Activated T-cell treated with anti-CD3 and anti-CD28 coated beads for 24 hours (primary cell): ENCODE measurements at regions not wholly inside any gene's neighbourhood (a gene's known extent, or its start where the extent isn't known, plus 50 kb on each side); places are given as distances from the start of the nearest gene placed in this dataset.
"Not testable (repeated sequence)": the region's sequence is repeated elsewhere in the genome, so short reads cannot be mapped to it uniquely, and the experiment has no call there.

ENCODE experiments used
- DNase-seq: peaks from one replicate; pipeline ENCODE4 v3.0.0-alpha.2; 2020; ENCODE audit warnings: low read depth

- no peak for DNase-seq
Measured at GRCh38 chr6:121760745-121761144, 325.3 kb downstream of the GJA1 start.

- DNase-seq: no peak
Measured at GRCh38 chr6:121764493-121764892, 329.0 kb downstream of the GJA1 start.

GRCh38 chr6:121765060-121765459 lies 329.6 kb downstream of the GJA1 start:
- DNase-seq: no peak

- DNase-seq: no peak
Measured at GRCh38 chr6:121767211-121767610, 331.8 kb downstream of the GJA1 start.

- no peak for DNase-seq
Measured at GRCh38 chr6:121770943-121771342, 335.5 kb downstream of the GJA1 start.

GRCh38 chr6:121771937-121772720 lies 336.7 kb downstream of the GJA1 start:
- no peak for DNase-seq

- DNase-seq: no peak
Measured at GRCh38 chr6:121776054-121776453, 340.6 kb downstream of the GJA1 start.

- DNase-seq: no peak
Measured at GRCh38 chr6:121780325-121781321, 345.2 kb downstream of the GJA1 start.

- no peak for DNase-seq
Measured at GRCh38 chr6:121791396-121792315, 356.2 kb downstream of the GJA1 start.

- DNase-seq: no peak
Measured at GRCh38 chr6:121794630-121795029, 359.2 kb downstream of the GJA1 start.

- not testable (repeated sequence) for DNase-seq
Measured at GRCh38 chr6:121797598-121797997, 362.2 kb downstream of the GJA1 start.

GRCh38 chr6:121798126-121798525 lies 362.7 kb downstream of the GJA1 start:
- not testable (repeated sequence) for DNase-seq

- no peak for DNase-seq
Measured at GRCh38 chr6:121799574-121799973, 364.1 kb downstream of the GJA1 start.

GRCh38 chr6:121800047-121800446 lies 364.6 kb downstream of the GJA1 start:
- DNase-seq: no peak

GRCh38 chr6:121806116-121806515 lies 370.7 kb downstream of the GJA1 start:
- no peak for DNase-seq

GRCh38 chr6:121809211-121809610 lies 373.8 kb downstream of the GJA1 start:
- no peak for DNase-seq

- DNase-seq: no peak
Measured at GRCh38 chr6:121810158-121811032, 374.9 kb downstream of the GJA1 start.

GRCh38 chr6:121811106-121811505 lies 375.7 kb downstream of the GJA1 start:
- DNase-seq: no peak

- DNase-seq: no peak
Measured at GRCh38 chr6:121816361-121816760, 380.9 kb downstream of the GJA1 start.

GRCh38 chr6:121816906-121817540 lies 381.6 kb downstream of the GJA1 start:
- DNase-seq: no peak
